ENCODE measurements at regions not wholly inside any gene's neighbourhood (a gene's known extent, or its start where the extent isn't known, plus 50 kb on each side); places are given as distances from the start of the nearest gene placed in this dataset.

DNA sequence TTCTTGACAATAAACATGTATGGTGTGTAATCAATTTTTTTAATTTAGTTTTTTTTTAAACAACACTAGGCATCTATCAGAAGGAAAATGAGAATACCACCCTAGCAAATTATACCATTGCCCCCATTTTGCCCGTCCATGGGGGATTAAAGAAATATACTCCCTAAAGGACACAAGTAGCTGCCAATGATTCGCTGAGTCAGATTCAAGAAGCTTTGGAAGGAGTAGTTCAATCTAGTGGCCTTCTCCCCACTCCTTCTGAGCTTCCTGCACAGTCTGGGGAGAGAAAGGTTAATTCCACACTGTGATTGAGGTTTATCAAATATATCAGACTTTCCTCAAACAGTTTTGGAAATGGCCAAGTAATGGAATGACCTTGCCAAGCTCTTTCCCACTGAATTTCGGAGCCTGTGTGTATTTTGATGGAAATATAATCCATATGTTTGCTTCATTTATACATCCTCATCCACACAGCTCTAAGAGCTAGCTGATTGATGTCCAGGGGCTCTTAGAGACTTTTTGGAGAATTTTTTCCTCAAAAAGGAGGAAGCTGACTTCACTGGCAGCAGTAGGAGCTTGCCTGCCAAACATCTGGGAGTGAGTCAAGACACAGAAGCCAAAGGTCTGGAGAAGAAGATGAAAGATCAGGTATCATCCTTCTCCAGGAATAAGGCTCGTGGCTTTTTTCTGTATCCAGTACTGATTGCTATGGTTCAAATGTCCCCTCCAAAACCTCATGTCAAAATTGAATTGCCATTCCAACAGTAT is 478.5 kb upstream of the PROK2 start:
- TF ChIP-seq, protein P1, sequence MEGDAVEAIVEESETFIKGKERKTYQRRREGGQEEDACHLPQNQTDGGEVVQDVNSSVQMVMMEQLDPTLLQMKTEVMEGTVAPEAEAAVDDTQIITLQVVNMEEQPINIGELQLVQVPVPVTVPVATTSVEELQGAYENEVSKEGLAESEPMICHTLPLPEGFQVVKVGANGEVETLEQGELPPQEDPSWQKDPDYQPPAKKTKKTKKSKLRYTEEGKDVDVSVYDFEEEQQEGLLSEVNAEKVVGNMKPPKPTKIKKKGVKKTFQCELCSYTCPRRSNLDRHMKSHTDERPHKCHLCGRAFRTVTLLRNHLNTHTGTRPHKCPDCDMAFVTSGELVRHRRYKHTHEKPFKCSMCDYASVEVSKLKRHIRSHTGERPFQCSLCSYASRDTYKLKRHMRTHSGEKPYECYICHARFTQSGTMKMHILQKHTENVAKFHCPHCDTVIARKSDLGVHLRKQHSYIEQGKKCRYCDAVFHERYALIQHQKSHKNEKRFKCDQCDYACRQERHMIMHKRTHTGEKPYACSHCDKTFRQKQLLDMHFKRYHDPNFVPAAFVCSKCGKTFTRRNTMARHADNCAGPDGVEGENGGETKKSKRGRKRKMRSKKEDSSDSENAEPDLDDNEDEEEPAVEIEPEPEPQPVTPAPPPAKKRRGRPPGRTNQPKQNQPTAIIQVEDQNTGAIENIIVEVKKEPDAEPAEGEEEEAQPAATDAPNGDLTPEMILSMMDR (IDR thresholded peaks at IDR 0.05), result no peak
- TF ChIP-seq POLR2AphosphoS5 (IDR thresholded peaks at IDR 0.05; ENCODE audit: insufficient read depth in 1 of 2, low read depth in 1 of 2) (no peak), POLR2A (IDR thresholded peaks at IDR 0.05) (no peak)
- H3K4me1 ChIP-seq, result peaks cover 17% of the 10 kb centered on the region
- intact Hi-C loops (cut with DNase I), result no loop called here
- DNase-seq (ENCODE audit: extremely low spot score in 2 of 2), result no peak
- no peaks in the 10 kb centered on the region for H3K9me3 ChIP-seq
- H3K27ac ChIP-seq, result no peak overlapping the region
- H3K36me3 ChIP-seq, result no peaks in the 10 kb centered on the region
- H3K4me3 ChIP-seq, result no peak overlapping the region
- H3K27me3 ChIP-seq, result no peaks in the 10 kb centered on the region

DNA sequence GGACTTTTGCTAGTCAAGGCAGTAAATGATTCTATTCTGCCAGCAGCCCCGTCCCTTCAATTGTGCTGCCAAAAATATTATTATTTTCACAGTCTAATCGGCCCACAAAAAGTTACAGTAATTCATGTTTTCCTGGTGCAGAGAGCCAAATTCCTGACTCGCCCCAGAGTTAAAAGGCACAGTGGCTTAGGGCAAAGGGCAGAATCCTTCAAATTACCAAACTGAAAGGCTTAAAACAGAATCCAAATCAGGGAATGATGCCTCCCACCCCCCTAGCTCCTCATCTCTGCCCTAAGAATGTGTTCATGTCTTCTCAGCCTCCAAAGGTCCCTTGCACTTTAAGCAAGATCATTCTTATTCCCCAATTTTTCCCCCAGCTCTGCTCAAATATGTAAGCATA is 477.8 kb upstream of the PROK2 start:
- TF ChIP-seq POLR2AphosphoS5 (IDR thresholded peaks at IDR 0.05; ENCODE audit: insufficient read depth in 1 of 2, low read depth in 1 of 2), result no peak
- TF ChIP-seq, protein P1 (IDR thresholded peaks at IDR 0.05), result no peak
- no peak for TF ChIP-seq POLR2A (IDR thresholded peaks at IDR 0.05)
- intact Hi-C loops (cut with DNase I), result no loop called here
- H3K9me3 ChIP-seq, result no peaks in the 10 kb centered on the region

DNA sequence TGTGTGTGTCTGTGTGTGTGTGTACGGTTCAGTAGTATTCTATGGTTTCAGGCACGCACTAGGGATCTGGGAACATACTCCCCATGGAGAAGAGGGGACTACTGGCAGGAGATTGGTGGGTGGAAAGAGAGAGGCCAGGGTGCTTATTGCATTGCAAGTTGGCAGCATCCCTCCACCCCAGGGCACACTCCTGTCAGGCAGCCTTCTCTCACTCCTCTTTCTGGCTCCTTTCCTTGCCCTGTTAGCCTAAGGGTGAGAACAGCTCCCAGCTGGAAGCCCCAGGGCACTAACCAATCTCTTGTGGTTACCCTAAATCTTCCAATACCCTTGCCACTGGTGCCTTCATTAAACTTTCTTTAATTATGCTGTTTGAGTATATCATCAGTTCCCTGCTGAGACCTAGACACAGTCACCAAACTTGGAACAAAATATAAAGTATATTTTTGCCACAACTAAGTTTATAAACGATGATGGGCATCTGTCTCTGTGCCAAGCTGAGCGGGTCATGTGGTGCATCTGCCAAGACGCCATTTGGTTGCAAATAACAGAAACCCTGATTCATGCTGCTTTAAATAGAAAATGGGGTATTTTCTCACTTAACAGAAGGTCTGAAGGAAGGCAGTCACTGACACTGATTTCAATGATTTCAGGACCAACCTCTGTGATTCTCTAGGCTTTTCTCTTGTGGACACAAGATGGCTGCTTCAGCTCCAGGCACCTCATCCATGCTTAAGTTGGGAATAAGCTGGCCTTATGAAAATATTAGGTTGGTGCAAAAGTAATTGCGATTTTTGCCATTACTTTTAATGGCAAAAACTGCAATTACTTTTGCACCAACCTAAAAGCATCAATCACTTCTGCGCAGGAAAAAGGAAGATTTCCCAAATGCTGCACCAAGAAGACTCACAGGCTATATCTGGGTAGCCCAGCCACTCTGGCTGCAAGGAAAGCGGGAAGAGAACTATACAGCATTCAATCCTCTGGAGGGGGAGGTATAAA is 476.9 kb upstream of the PROK2 start:
- peaks cover 15% of the 10 kb centered on the region for H3K4me1 ChIP-seq
- no peak overlapping the region for H3K27ac ChIP-seq
- intact Hi-C loops (cut with DNase I), result no loop called here
- TF ChIP-seq, protein P1 (IDR thresholded peaks at IDR 0.05), result no peak
- TF ChIP-seq POLR2AphosphoS5 (IDR thresholded peaks at IDR 0.05; ENCODE audit: insufficient read depth in 1 of 2, low read depth in 1 of 2) (no peak), POLR2A (IDR thresholded peaks at IDR 0.05) (no peak)
- H3K4me3 ChIP-seq, result no peak overlapping the region
- H3K27me3 ChIP-seq, result no peaks in the 10 kb centered on the region
- no peaks in the 10 kb centered on the region for H3K9me3 ChIP-seq
- DNase-seq (ENCODE audit: extremely low spot score in 2 of 2), result no peak
- no peaks in the 10 kb centered on the region for H3K36me3 ChIP-seq

More for the DNA sequence above, 477.8 kb upstream of the PROK2 start:
- DNase-seq (ENCODE audit: extremely low spot score in 2 of 2), result no peak
- Histone ChIP-seq H3K27ac (no peak overlapping the region), H3K4me3 (no peak overlapping the region), H3K36me3 (no peaks in the 10 kb centered on the region), H3K4me1 (peaks cover 15% of the 10 kb centered on the region), H3K27me3 (no peaks in the 10 kb centered on the region)

DNA sequence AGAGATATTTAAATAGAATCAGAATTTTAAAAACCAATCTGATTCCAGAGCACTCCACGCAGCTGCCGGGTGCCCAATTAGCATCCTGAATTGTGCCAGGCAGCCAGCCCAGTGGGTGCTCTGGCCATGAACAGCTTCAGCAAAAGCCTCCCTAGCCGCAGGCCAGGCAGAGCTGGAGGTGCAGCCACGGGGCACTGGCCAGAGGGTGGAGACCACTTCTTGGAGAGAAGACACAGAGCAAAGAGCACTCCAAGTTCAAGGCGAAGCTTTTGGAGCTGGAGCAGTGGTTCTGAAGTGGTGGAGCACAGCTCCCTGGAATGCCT is 475.6 kb upstream of the PROK2 start:
- DNase-seq (ENCODE audit: extremely low spot score in 2 of 2), result no peak
- H3K4me3 ChIP-seq, result no peak overlapping the region
- TF ChIP-seq POLR2A (IDR thresholded peaks at IDR 0.05) (no peak), POLR2AphosphoS5 (IDR thresholded peaks at IDR 0.05; ENCODE audit: insufficient read depth in 1 of 2, low read depth in 1 of 2) (no peak)
- TF ChIP-seq, protein P1 (IDR thresholded peaks at IDR 0.05), result no peak
- no peak overlapping the region for H3K27ac ChIP-seq
- intact Hi-C loops (cut with DNase I), result no loop called here
- H3K9me3 ChIP-seq, result no peaks in the 10 kb centered on the region
- H3K4me1 ChIP-seq, result peaks cover 23% of the 10 kb centered on the region
- H3K27me3 ChIP-seq, result no peaks in the 10 kb centered on the region
- H3K36me3 ChIP-seq, result no peaks in the 10 kb centered on the region

Data from vagina (tissue), 2 donors.